ENCODE measurements at regions not wholly inside any gene's neighbourhood (a gene's known extent, or its start where the extent isn't known, plus 50 kb on each side); places are given as distances from the start of the nearest gene placed in this dataset.

- DNase-seq: no peak
Measured at GRCh38 chr2:71888751-71889445, 258.8 kb downstream of the CYP26B1 start.

GRCh38 chr2:71887196-71887595 is 260.5 kb downstream of the CYP26B1 start:
- DNase-seq: no peak

GRCh38 chr2:71886241-71886640 is 261.4 kb downstream of the CYP26B1 start:
- DNase-seq: no peak

GRCh38 chr2:71884303-71885042 is 263.2 kb downstream of the CYP26B1 start:
- DNase-seq: no peak

GRCh38 chr2:71882949-71883472 is 264.7 kb downstream of the CYP26B1 start:
- DNase-seq: no peak

- DNase-seq: no peak
Measured at GRCh38 chr2:71882236-71882946, 265.3 kb downstream of the CYP26B1 start.

- DNase-seq: no peak
Measured at GRCh38 chr2:71880846-71881610, 266.6 kb downstream of the CYP26B1 start.

GRCh38 chr2:71880287-71880686 is 267.4 kb downstream of the CYP26B1 start:
- no peak for DNase-seq

GRCh38 chr2:71879509-71880184 is 268.0 kb downstream of the CYP26B1 start:
- no peak for DNase-seq

GRCh38 chr2:71878626-71879508 is 268.8 kb downstream of the CYP26B1 start:
- no peak for DNase-seq

- no peak for DNase-seq
Measured at GRCh38 chr2:71877636-71878035, 270.0 kb downstream of the CYP26B1 start.

GRCh38 chr2:71876542-71877451 is 270.9 kb downstream of the CYP26B1 start:
- no peak for DNase-seq

GRCh38 chr2:71872466-71873051 is 275.1 kb downstream of the CYP26B1 start:
- no peak for DNase-seq

- DNase-seq: no peak
Measured at GRCh38 chr2:71865391-71865965, 282.2 kb downstream of the CYP26B1 start.

GRCh38 chr2:71864085-71864484 is 283.6 kb downstream of the CYP26B1 start:
- no peak for DNase-seq

- no peak for DNase-seq
Measured at GRCh38 chr2:71863396-71863795, 284.3 kb downstream of the CYP26B1 start.

GRCh38 chr2:71862921-71863320 is 284.7 kb downstream of the CYP26B1 start:
- no peak for DNase-seq

- no peak for DNase-seq
Measured at GRCh38 chr2:71861186-71862160, 286.2 kb downstream of the CYP26B1 start.
